WI38 (cell line): ENCODE measurements at regions not wholly inside any gene's neighbourhood (a gene's known extent, or its start where the extent isn't known, plus 50 kb on each side); places are given as distances from the start of the nearest gene placed in this dataset.

Experiments
- H3K4me3 ChIP-seq: 2 replicates; pipeline ENCODE4 v1.5.1; 2011; ENCODE audit warnings: low read depth, mild to moderate bottlenecking, control low read depth, low read length
- TF ChIP-seq, protein P1 (sequence below): IDR thresholded peaks from 2 replicates; pipeline ENCODE4 v1.5.1; 2012; ENCODE audit warnings: low read depth, mild to moderate bottlenecking, control low read depth, low read length

DNA sequence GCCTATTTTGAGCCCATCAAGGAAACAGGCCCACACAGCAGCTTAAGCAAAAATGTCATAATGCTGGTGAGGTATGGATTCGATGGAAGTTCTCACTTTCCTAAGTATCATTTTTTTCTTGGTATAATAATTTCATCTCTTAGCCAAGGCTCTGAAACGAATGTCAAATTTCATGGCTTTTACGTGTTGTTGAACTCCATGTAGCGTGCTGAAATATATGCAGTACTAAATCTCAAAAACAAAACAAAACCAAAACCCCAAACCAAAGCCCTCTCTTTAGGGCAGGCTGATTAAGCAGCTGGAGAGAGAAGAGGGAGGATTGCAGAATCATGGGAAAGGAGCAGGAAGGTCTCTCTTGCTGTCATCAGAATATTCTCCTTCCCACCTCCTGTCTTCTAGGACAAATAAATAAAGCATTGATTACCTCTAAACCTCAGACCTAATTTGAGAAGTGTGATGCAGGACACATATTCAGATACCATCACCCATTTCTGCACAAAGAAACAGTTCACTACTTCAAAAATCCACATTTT, 58.3 kb downstream of the TMEM174 start:
- H3K4me3 ChIP-seq: no peak overlapping the region
- TF ChIP-seq, protein P1, sequence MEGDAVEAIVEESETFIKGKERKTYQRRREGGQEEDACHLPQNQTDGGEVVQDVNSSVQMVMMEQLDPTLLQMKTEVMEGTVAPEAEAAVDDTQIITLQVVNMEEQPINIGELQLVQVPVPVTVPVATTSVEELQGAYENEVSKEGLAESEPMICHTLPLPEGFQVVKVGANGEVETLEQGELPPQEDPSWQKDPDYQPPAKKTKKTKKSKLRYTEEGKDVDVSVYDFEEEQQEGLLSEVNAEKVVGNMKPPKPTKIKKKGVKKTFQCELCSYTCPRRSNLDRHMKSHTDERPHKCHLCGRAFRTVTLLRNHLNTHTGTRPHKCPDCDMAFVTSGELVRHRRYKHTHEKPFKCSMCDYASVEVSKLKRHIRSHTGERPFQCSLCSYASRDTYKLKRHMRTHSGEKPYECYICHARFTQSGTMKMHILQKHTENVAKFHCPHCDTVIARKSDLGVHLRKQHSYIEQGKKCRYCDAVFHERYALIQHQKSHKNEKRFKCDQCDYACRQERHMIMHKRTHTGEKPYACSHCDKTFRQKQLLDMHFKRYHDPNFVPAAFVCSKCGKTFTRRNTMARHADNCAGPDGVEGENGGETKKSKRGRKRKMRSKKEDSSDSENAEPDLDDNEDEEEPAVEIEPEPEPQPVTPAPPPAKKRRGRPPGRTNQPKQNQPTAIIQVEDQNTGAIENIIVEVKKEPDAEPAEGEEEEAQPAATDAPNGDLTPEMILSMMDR: no peak

GRCh38 chr5:73230264-73231245, 57.6 kb downstream of the TMEM174 start:
- H3K4me3 ChIP-seq: no peak overlapping the region
- TF ChIP-seq, protein P1: no peak

GRCh38 chr5:73229271-73229670, 56.3 kb downstream of the TMEM174 start:
- no peak overlapping the region for H3K4me3 ChIP-seq
- TF ChIP-seq, protein P1: no peak

DNA sequence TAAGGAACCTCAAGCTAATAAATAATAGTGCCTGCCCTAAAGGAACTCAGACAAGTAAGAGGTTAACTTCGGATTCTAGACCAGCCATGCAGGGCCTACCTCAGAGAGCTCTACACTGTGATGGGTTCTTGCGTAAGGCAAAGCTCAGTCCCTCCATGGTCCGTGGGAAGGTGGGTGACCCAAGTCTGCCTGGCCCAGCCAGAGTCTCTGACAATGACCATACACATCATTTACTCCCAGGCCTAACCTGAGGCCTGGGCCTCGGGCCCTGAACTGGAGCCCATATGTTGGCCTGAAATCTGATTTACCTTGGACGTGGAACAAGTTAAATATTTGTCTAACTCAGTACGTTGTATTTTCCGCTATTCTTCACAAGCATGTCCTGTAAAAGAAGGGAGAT, 55.1 kb downstream of the TMEM174 start:
- H3K4me3 ChIP-seq: no peak overlapping the region

More for the DNA sequence above, 55.1 kb downstream of the TMEM174 start:
- TF ChIP-seq, protein P1: no peak
